GM19463 (cell line): ENCODE measurements at regions not wholly inside any gene's neighbourhood (a gene's known extent, or its start where the extent isn't known, plus 50 kb on each side); places are given as distances from the start of the nearest gene placed in this dataset.

Experiments used
- ATAC-seq: cut with Tn5 transposase; IDR thresholded peaks from one replicate; pipeline ENCODE4 v1.9.1; 2021; ENCODE audit warnings: mild to moderate bottlenecking, moderate library complexity; ENCODE audit not compliant: unreplicated experiment

DNA sequence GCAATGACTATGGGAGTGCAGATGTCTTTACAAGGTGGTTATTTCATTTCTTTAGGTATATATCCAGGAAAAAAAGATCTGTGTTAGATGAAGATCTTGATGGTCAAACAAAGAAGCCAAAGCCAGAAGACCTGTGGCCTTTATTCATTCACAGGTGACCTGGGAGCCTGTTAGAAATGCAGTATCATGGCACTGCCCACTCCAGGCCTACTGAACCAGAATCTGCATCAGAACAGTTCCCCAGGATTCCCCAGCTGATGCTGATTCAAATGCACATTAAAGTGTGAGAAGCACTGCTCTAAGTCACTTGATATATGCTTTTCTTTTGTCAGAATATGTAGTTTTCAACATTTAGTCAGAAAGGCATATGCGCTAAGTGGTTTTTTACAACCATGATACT lies 251.1 kb downstream of the IPMK start:
- ATAC-seq, result no peak

DNA sequence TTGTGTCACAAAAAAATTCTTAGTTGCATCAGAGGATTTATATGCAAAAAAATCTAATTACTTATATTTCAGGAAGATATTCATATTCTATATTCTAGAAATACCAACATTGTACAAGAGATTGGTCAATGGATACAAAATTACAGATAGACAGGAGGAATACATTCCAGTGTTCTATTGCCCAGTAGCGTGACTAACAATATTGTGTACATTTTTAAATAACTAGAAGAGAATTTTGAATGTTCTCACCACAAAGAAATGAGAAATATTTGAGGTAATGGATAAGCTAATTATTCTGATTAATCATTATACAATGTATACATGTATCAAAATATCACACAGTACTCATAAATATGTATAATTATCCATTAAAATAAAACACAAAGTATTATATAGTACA lies 253.3 kb downstream of the IPMK start:
- no peak for ATAC-seq

DNA sequence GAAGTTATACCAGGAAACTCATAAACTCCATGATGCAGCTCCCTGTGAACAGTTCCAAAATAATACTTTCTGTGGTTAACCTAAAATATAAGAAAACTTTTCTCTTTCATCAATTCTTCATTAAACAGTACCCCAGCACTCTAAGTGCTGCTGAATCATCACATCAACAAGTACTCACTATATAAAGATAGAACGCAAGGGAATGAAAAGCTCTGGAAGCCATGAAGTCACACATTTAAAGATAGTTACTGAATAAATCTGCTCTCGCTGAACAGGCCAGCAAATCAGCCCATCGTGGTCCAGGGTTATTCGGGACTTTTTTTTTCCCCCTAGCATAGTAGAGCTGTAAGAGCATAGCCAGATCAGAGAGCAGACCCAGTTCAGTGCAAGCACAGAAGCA lies 254.3 kb downstream of the IPMK start:
- no peak for ATAC-seq

DNA sequence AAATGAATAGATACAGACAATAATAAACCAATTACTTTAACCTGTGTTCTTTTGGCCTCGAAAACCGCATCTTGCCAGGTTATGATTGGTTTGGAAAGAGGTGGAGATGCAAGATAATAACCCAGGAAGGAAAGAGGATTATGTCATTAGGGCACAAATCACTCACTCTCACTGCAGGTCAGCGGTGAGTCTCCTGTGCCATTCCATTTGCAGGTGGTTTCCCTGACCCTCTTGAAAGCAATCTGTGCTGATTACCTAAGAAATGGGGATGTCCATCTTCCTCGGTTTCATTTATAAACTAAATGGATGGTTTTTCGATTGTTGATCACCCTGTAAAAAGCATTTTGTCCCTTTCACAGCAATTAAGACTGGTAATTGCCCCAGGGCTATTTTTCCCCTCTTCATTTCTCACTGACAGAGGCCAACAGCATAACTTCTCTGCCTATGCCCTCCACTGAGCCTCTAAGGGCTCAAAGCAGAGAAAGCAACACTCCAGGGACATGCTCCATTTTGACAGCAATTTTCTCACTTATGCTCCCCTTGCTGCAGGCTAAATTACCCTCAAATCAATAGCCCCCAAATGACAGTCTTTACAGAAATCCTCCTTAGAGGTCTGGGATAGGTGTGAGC lies 257.5 kb downstream of the IPMK start:
- no peak for ATAC-seq

DNA sequence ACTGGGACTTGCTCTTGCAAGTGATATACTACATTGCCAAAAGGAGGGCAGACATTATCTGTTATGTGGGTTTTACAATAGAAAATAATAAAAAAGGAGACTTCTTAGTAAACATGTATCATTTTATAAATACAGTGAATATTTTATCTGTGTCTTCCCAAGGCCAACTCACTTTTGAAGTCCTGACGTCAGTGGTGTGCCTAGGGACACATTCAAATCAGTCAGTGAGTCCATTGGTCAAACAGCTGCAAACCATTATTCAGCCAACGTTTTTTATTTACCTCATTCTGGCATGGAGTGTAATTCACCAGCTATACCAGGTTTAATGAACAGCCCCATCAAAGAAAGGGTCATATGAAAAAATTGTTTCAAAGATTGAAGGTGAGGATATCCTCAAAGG lies 263.7 kb downstream of the IPMK start:
- ATAC-seq, result no peak

DNA sequence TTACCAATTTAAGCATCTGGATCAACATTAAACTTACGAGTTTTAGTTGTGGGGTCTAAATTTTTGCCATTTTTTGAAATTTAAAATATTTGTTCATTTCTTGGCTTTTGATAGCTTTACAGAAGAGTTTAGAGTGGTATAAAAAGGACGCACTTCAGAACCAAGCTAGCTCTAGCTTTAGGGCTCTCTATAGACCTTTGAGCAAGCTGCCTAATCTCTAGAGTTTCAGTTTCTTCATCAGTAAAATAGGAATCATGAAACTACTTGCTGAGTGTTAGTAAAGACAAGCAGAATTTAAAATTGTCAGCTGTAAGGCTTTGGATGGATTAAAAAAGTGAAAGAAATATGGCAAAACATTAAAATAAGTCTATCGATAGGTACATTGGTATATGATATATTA lies 266.5 kb downstream of the IPMK start:
- no peak for ATAC-seq

DNA sequence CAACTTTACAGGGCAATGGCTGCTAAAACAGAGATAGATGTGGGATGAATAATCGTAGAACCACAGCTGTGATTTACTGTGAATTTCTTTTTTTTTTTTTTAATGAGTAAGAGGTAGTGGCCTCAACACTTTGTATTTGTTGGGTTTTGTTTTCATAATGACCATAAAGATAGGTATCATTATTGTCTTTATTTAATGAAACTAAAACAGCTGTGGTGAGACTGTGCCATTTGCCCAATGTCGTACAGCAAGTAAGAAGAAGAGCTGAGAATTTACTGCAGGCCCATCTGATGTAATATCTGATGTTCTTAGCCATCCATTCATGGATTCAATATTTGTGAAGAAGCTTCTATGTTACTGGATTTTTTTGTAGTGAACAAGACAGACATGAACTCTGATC lies 271.2 kb downstream of the IPMK start:
- ATAC-seq, result no peak

DNA sequence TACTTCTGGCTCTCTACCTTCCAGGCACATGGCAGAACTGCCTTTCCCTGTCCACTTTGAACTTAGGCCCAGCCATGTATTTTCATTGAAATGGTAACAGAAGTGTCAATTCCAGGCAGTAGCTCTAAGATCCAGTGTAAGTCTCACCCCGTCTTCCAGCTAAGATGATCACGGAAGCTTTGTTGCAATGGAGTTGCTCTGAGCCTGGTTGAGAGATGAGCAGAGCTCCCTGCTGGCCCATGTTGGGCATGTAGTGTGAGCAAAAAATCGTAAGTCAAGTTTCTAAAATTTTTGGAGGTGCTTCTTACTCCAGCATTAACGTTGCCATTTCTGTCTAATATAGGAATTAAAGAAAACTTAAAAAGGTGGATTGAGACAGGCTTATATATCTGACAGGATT lies 274.4 kb downstream of the IPMK start:
- no peak for ATAC-seq

DNA sequence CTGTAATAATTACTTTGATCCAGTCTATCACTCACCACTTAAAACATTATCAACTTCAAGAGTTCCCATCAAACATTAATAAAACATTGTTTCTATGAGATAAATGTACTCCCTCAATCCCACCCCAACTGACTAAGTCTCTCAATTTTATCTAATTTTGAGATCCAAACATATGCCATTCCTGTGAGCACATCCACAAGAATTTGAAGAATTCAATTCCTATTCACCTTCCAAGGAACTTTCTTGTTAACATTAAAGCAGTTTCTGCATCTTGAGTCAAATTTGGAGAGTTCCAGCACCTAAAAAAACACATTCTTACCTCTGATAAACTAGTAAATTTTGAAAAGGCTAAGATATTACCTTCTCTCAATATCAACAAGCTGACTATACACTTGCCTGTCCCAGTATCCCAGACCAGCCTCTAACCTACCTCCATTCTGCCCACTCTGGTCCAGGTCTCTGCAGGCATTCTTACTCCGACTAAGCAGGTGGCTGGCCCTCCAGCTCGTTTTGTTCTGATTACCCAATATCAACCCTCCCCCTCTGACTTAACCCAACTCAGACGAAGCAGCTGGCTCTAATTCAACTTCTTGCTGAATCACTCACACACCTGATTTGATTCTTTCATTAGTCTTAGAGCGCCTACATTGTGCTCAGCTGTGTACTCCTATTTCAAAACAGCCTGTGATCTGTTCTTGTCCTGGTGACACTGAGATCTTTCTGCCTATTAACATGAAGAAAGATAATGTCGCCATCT lies 275.2 kb downstream of the IPMK start:
- ATAC-seq, result no peak

DNA sequence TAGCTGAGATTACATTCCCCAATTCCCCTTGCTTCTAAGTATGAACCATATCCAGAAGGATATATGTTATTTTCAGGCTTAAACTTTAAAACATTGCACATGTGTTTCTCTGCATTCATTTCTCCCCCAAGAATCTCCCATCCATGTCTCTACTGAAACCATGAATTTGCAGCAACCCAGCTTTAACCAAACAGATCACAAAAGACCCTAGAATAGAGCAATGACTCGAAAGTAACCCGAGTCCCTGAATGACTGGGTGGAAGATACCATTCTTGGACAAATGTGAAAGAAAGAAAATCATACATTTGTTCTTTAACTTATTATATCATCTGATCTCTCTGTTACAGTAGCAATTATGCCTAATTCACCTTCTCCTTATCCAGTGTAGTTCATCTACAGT lies 278.7 kb downstream of the IPMK start:
- no peak for ATAC-seq

DNA sequence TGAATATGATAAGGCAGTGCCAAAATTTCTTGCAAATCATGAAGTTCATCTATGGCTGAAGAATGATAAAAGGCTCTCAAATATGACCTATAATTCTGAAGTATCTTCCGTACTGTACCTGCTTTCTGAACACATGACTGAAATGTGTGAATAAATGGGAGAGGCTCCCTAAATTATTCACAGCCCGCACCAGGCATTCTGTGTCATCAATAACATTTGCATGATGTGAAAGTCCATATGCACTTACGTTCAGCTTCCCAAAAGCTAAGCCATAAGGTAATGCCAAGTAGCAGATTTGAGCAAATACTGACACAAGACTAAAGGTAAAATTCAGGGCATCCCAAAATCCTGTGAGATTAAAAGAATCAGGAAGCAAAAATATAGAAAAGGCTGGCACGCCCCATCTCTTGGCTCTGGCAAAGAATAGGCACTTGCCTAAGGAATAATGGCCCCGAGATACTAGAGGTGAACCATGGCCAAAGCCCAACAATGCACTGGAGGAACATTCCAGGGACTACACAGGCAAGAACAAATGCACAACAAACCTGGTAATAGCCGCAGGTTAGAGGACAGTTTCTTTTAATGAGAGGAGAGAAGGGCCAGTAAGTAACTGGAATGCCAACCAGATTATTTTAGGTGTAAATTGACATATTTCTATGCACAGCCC lies 280.5 kb downstream of the IPMK start:
- no peak for ATAC-seq

DNA sequence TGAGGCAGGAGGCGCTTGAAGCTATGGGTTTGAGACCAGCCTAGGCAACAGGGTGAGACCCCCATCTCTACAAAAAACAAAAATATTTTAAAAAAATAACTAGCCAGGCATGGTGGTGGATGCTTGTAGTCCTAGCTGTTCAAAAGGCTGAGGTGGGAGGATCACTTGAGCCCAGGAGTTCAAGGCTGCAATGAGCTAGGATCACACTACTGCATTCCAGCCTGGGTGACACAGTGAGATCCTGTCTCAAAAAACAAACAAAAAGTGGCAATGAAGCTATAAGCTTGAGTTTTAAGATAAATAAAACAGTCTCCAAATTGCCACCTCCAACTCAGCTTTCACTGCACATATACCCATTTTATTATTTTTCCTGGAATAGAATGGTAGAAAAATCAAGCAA lies 281.3 kb downstream of the IPMK start:
- ATAC-seq, result no peak

DNA sequence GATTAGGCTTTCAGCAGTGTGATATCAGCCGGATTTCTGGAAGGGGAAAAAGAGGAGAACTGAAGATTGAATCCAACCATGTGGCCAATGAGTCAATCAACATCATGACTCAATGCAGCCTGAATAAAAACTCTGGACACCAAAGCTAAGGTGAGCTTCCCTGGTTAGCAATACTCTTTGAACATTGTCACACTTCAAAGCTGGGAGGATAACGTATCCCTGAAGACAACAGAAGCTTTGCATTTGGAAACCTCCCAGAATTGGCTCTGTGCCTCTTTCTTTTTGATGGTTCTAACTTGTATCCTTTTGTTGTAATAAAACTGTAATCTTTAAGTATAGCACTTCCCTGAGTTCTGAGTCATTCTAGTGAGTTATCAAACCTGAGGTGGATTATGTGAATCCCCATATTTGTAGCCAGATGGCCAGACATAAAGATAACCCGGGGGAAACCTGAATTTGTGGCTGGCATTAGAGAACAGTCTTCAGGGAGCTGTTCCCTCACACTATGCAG lies 284.4 kb downstream of the IPMK start:
- no peak for ATAC-seq

DNA sequence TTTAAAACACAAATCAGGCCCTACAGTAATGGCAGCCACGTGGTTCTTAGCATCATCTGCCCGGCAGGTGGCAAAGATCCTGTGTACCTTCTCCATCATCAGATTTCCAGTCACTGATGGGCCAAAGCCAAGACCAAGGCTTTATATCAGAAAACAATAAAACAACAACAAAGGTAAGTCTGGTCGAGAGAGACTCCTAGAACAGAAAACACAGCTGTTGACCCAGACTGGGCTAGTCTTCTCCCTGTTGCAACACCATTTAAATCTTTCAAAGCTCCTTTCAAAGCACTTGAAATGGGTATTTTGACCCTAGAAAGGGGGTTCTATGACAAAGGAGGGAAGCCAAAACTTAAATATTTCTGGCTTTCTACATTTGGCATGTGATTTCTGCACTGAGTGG lies 285.6 kb downstream of the IPMK start:
- no peak for ATAC-seq

DNA sequence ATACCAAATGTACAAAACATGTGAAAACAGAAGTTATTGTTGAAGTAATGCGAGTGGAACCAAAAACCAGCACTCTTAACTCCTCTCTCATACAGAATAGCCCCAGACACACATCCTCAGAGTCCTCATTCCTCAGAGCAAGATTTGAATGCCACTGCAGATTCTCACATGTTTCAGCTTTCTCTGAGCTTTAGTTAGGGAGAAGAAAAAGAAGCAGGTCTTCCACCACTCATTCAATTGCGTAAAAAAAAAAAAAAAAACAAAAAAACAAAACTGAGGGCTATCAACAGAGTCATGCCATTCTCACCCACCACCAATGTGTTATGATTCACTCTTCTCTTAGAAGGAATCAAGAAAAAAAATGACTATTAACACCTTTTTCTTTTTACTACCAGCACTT lies 287.7 kb downstream of the IPMK start:
- ATAC-seq, result no peak

DNA sequence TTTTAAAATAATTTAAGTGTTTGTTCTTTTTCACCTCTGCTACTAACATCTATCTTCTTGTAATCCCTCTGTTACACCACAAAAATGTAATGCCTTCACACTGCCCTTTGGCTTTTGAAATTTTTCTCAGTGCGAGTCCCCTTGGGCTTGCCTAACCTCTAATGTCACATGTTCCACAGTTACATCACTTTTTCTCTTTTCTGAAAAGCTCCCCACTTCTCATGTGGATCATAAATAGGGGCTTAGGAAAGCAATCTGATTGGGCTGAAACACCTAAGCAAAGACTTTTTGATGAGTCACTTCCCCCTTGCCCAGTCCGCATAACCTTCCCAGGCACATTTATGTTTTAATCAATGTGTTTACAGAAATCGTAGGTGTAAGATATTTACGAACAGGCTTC lies 288.2 kb downstream of the IPMK start:
- ATAC-seq, result no peak

DNA sequence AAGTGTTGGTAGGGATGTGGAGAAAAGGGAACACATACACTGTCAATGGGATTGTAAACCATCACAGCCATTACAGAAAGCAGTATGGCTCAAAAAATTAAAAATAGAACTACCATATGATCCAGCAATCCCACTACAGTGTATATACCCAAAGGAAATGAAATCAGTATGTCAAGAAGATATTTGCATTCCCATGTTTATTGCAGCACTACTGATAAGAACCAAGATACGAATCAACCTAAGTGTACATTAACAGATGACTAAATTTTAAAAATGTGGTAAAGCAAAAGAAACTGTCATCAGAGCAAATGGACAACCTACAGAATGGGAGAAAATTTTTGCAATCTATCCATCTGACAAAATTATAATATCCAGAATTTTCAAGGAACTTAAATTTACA lies 290.4 kb downstream of the IPMK start:
- no peak for ATAC-seq

DNA sequence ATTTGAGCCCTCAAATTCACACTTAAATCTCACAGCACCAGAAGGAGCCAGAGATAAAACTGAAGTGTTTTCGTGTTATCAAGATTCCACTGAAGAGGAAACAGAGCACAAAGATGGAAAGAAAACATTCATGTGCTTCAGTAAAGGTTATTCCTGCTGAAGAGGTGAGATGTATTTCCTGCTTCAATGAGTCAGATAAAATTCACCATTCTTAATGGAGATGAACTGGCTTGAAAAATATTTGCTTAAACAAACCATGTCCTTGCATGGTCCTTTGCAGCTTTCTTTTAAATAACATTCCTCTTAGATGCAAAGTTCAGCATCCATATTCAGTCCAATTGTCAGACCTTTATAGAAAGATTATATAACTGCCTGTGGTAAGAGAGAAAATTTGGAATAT lies 294.2 kb downstream of the IPMK start:
- ATAC-seq, result no peak

DNA sequence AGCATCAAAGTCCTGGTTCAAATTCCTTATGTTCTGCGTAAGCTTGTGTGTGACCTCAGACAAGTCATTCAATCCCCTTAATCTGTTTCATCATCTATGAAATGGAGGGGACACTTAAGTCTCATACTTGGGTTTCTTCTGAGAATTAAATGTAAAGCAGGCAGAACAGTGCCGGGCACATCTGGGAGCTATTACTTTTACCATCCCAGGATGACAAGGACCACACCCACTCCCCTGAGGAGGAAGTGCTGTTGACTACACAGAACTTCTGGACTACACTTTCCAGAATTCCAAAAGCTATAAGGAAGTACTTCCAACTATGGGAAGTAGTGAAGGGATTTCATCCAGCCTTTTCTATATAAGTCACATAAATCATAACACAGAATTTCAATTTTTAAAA lies 294.9 kb downstream of the IPMK start:
- ATAC-seq, result no peak

DNA sequence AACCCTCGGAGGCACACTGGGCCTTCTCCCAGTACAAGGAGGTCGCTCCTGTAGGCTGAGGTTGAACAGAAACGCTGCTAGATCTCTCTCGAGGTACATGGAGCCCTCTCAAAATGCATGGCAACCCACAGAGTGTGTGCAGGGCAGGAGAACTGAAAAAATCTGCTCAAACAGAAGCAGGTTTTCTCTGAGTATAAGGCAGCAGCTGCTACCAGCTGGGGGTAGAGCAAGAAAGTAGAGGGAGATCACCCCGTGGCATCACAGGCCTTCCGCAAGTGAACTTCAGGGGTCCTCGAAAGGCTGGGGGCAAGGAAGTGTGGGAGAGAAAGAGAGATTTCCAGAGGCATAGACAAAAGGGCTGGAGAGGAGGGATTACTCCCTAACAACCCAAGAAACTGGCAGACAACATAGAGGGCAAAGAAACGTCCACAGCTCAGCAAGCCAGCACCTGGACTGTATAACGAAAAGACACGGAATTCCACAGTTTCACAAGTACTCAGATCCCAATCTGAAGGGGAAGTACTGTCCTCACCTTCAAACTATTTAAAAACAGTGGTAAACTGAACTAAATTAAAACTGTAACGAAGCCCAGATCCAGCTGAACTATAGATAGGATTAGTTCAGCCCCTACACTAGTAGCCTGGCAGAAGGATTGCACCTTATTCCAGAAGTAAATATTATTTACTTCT lies 299.2 kb downstream of the IPMK start:
- no peak for ATAC-seq

DNA sequence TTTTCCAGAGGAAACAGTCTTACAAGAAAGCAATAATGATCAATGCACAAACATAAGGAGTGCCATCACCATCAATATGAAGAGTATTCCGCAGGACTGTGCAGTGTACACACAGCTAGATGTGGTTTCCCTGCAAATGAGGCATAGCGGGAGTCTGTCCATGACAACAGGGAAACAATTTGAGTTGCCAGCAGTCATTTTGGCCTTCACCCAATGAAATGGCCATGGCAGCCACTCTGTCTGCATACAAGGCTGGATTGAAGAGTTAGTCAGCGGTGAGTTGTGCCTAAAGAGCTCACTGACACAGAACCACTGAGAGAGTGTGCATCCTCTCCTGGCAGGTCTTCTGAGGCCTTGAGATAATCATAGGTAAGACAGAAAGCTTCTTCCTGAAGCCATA lies 303.3 kb downstream of the IPMK start:
- ATAC-seq, result no peak

DNA sequence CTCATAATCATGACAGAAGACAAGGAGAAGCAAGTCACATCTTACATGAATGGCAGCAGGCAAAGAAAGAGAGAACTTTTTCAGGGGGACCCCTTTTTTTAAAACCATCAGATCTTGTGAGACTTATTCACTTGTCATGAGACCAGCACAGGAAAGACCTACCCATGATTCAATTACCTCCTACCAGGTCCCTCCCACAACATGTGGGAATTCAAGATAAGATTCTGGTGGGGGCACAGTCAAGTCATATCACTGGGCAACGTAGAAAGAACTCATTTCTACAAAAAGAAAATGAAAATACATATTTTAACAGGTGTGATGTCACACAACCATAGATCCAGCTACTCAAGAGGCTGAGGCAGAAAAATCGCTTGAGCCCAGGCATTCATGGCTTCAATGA lies 304.1 kb downstream of the IPMK start:
- no peak for ATAC-seq
